H1 (cell line): ENCODE measurements at regions not wholly inside any gene's neighbourhood (a gene's known extent, or its start where the extent isn't known, plus 50 kb on each side); places are given as distances from the start of the nearest gene placed in this dataset.

Source experiments
- CTCF ChIA-PET: fragments of 300-600 bp; sonication (Branson Sonifier 250); formaldehyde crosslinking; loops from one replicate; lab custom pipeline; 2021; ENCODE audit not compliant: partially characterized antibody; lab: Charles Lee
- POLR2A ChIA-PET: fragments of 300-600 bp; sonication (Branson Sonifier 250); formaldehyde crosslinking; loops from one replicate; lab custom pipeline; 2021; ENCODE audit warnings: inconsistent platforms; ENCODE audit not compliant: partially characterized antibody; lab: Charles Lee
- DNase-seq, 2 experiments: peaks; one replicate each; pipeline versions ENCODE4 v3.0.0 to v3.0.0-alpha.2; 2010 to 2022; ENCODE audit warnings: low spot score in 2 of 2, low read depth in 1 of 2, mixed read lengths in 1 of 2
- FAIRE-seq: peaks from 2 replicates; lab custom pipeline; 2011; peaks lifted over from hg19 to GRCh38; lab: Jason Lieb, UNC
- H2AFZ ChIP-seq: 2 replicates; pipeline ENCODE4 v1.8.1; 2012; ENCODE audit warnings: low read length, inconsistent platforms
- H2AK5ac ChIP-seq: 2 replicates; pipeline ENCODE4 v1.6.1; 2013; ENCODE audit warnings: low read depth, low read length
- H2BK120ac ChIP-seq: replicated peaks from 2 replicates; pipeline ENCODE3; 2013; ENCODE audit warnings: low read depth, low read length, inconsistent platforms
- H2BK12ac ChIP-seq: 2 replicates; pipeline ENCODE4 v1.6.1; 2013; ENCODE audit warnings: low read depth, low read length
- H2BK15ac ChIP-seq: 2 replicates; pipeline ENCODE4 v1.6.1; 2013; ENCODE audit warnings: low read length
- H2BK20ac ChIP-seq: 2 replicates; pipeline ENCODE4 v1.6.1; 2013; ENCODE audit warnings: low read length
- H2BK5ac ChIP-seq: 2 replicates; pipeline ENCODE4 v1.6.1; 2013; ENCODE audit warnings: low read depth, low read length
- H3K14ac ChIP-seq: 2 replicates; pipeline ENCODE4 v1.6.1; 2013; ENCODE audit warnings: inconsistent platforms; ENCODE audit not compliant: insufficient read length
- H3K18ac ChIP-seq: 2 replicates; pipeline ENCODE4 v1.6.1; 2013; ENCODE audit warnings: low read length; ENCODE audit errors: extremely low read depth
- H3K23ac ChIP-seq: 2 replicates; pipeline ENCODE4 v1.6.1; 2013; ENCODE audit warnings: inconsistent platforms; ENCODE audit not compliant: insufficient read length
- H3K23me2 ChIP-seq: 2 replicates; pipeline ENCODE4 v1.6.1; 2013; ENCODE audit warnings: low read depth, low read length
- H3K27ac ChIP-seq: 2 replicates; pipeline ENCODE4 v1.6.1; 2011; ENCODE audit warnings: low read depth, low read length, inconsistent platforms
- H3K27me3 ChIP-seq, 4 experiments: replicated peaks in 1 of 4; 1 replicate in 1 of 4; 2 replicates in 3 of 4; pipeline versions ENCODE4 v1.6.1 to v1.8.1; 2011 to 2013; ENCODE audit warnings: low read length in 3 of 4, mild to moderate bottlenecking in 3 of 4, inconsistent platforms in 2 of 4, mixed read lengths in 2 of 4, moderate library complexity in 1 of 4; ENCODE audit not compliant: control insufficient read depth in 3 of 4, insufficient read depth in 3 of 4; ENCODE audit errors: extremely low read depth in 1 of 4
- H3K36me3 ChIP-seq, 4 experiments: 2 replicates each; pipeline versions ENCODE4 v1.6.1 to v1.8.1; 2011 to 2013; ENCODE audit warnings: mild to moderate bottlenecking in 4 of 4, low read length in 3 of 4, moderate library complexity in 2 of 4, control low read depth in 1 of 4, inconsistent platforms in 1 of 4; ENCODE audit not compliant: insufficient read depth in 4 of 4, control insufficient read depth in 2 of 4
- H3K4ac ChIP-seq: replicated peaks from 2 replicates; pipeline ENCODE3; 2013; ENCODE audit warnings: low read length, low read depth, mixed read lengths, inconsistent platforms; ENCODE audit not compliant: insufficient read length
- H3K4me1 ChIP-seq, 4 experiments: replicated peaks in 1 of 4; 1 replicate in 1 of 4; 2 replicates in 3 of 4; pipeline versions ENCODE4 v1.6.1 to v1.8.1; 2011 to 2013; ENCODE audit warnings: low read length in 3 of 4, inconsistent platforms in 2 of 4, mixed read lengths in 1 of 4; ENCODE audit not compliant: insufficient read depth in 4 of 4, control insufficient read depth in 3 of 4
- H3K4me2 ChIP-seq, 2 experiments: 2 replicates each; pipeline versions ENCODE4 v1.6.1 to v1.8.1; 2011 to 2013; ENCODE audit warnings: low read depth in 2 of 2, low read length in 2 of 2, control low read depth in 1 of 2, inconsistent platforms in 1 of 2, mild to moderate bottlenecking in 1 of 2; ENCODE audit not compliant: insufficient read depth in 1 of 2
- H3K4me3 ChIP-seq, 4 experiments: fragments of 200-600, 300-600 bp in 1 of 4; sonication (generic), shearing (Covaris generic), sonication (Bioruptor Twin) in 1 of 4; 2 replicates each; pipeline versions ENCODE4 v1.5.1 to v1.8.1; 2011 to 2016; ENCODE audit warnings: low read length in 4 of 4, low read depth in 3 of 4, control low read depth in 2 of 4, inconsistent platforms in 2 of 4, mild to moderate bottlenecking in 2 of 4, mixed read lengths in 1 of 4, moderate library complexity in 1 of 4; ENCODE audit not compliant: insufficient read depth in 2 of 4; ENCODE audit errors: extremely low read depth in 1 of 4
- H3K56ac ChIP-seq: replicated peaks from 2 replicates; pipeline ENCODE3; 2013; ENCODE audit warnings: low read depth, mild to moderate bottlenecking, mixed read lengths, low read length, inconsistent platforms; ENCODE audit not compliant: insufficient read length
- H3K79me1 ChIP-seq: 2 replicates; pipeline ENCODE4 v1.6.1; 2013; ENCODE audit warnings: low read depth, low read length, control low read depth
- H3K79me2 ChIP-seq, 2 experiments: 2 replicates each; pipeline versions ENCODE4 v1.6.1 to v1.8.1; 2012 to 2013; ENCODE audit warnings: low read length in 2 of 2, mild to moderate bottlenecking in 2 of 2, inconsistent platforms in 1 of 2; ENCODE audit not compliant: insufficient read depth in 2 of 2, control insufficient read depth in 1 of 2
- H3K9ac ChIP-seq, 4 experiments: replicated peaks in 1 of 4; 1 replicate in 1 of 4; 2 replicates in 3 of 4; pipeline versions ENCODE4 v1.6.1 to v1.8.1; 2011 to 2013; ENCODE audit warnings: low read depth in 3 of 4, low read length in 3 of 4, control low read depth in 2 of 4, mild to moderate bottlenecking in 2 of 4, moderate library complexity in 2 of 4, inconsistent platforms in 1 of 4; ENCODE audit errors: extremely low read depth in 1 of 4
- H3K9me3 ChIP-seq, 2 experiments: 2 replicates each; pipeline versions ENCODE4 v1.6.1 to v1.8.1; 2012 to 2013; ENCODE audit warnings: mild to moderate bottlenecking in 2 of 2, moderate library complexity in 2 of 2, control low read depth in 1 of 2, inconsistent platforms in 1 of 2, low read depth in 1 of 2, low read length in 1 of 2, mixed read lengths in 1 of 2; ENCODE audit not compliant: insufficient read depth in 2 of 2
- H4K20me1 ChIP-seq, 2 experiments: replicated peaks in 1 of 2; 2 replicates each; pipeline versions ENCODE3 to v1.8.1; 2011 to 2013; ENCODE audit warnings: inconsistent platforms in 2 of 2, low read length in 2 of 2, mild to moderate bottlenecking in 1 of 2; ENCODE audit not compliant: insufficient read depth in 2 of 2, control insufficient read depth in 1 of 2
- H4K5ac ChIP-seq: 2 replicates; pipeline ENCODE4 v1.6.1; 2013; ENCODE audit warnings: low read length, low read depth, mixed read lengths, inconsistent platforms; ENCODE audit not compliant: insufficient read length
- H4K8ac ChIP-seq: 2 replicates; pipeline ENCODE4 v1.8.0; 2013; ENCODE audit warnings: mild to moderate bottlenecking, moderate library complexity, low read length, inconsistent platforms; ENCODE audit not compliant: insufficient read depth; ENCODE audit errors: extremely low read depth
- H4K91ac ChIP-seq: replicated peaks from 2 replicates; pipeline ENCODE3; 2013; ENCODE audit warnings: low read length, mixed read lengths, inconsistent platforms; ENCODE audit not compliant: insufficient read length
- CHD1 ChIP-seq: IDR thresholded peaks from 2 replicates; pipeline ENCODE4 v1.6.1; 2012; ENCODE audit warnings: low read depth, low read length, improper control_type of control experiment
- GABPA ChIP-seq: IDR thresholded peaks from 2 replicates; pipeline ENCODE4 v1.6.1; 2011; ENCODE audit warnings: mild to moderate bottlenecking, low read length, moderate library complexity, borderline replicate concordance; ENCODE audit not compliant: insufficient read depth
- NANOG ChIP-seq: IDR thresholded peaks from 2 replicates; pipeline ENCODE4 v1.6.1; 2011; ENCODE audit warnings: low read length, low read depth, mild to moderate bottlenecking, inconsistent platforms; ENCODE audit not compliant: insufficient read depth, poor library complexity, severe bottlenecking
- RBBP5 ChIP-seq: IDR thresholded peaks from 2 replicates; pipeline ENCODE4 v1.7.1; 2012; ENCODE audit warnings: low read depth, mild to moderate bottlenecking, inconsistent platforms, low read length, moderate library complexity, borderline replicate concordance
- SIN3A ChIP-seq, 2 experiments: IDR thresholded peaks in 1 of 2; conservative IDR thresholded peaks in 1 of 2; 2 replicates each; pipeline ENCODE4 v1.6.1; 2011 to 2012; ENCODE audit warnings: low read length in 2 of 2, improper control_type of control experiment in 1 of 2, low read depth in 1 of 2, mild to moderate bottlenecking in 1 of 2
- WGBS, 2 experiments: shearing (Covaris generic) in 1 of 2; methylation state at CpG; one replicate each; pipeline versions ENCODE4 v1.1.6 to v1.1.7; 2013 to 2015; ENCODE audit warnings: low lambda C conversion rate in 2 of 2, mixed read lengths in 2 of 2, inconsistent platforms in 1 of 2, low coverage in 1 of 2, missing lambda C conversion rate in 1 of 2; ENCODE audit not compliant: insufficient replicate concordance in 2 of 2, insufficient coverage in 1 of 2, insufficient read length in 1 of 2; ENCODE audit errors: extremely low coverage in 1 of 2, missing lambda C conversion rate in 1 of 2; 5-methylcytosine and 5-hydroxymethylcytosine counted together

- H4K20me1 ChIP-seq = no peaks in the 10 kb centered on the region
- no peak overlapping the region for H4K5ac ChIP-seq
- no peak overlapping the region for H2BK15ac ChIP-seq
- H3K4me3 ChIP-seq = no peak overlapping the region
- no peak overlapping the region for H3K4ac ChIP-seq
- DNase-seq (no peak), FAIRE-seq (no peak)
- POLR2A ChIA-PET = interaction anchor here (1.1 kb wide), 1 partner anchor 18 kb away, joined by 3 read pairs; no protein-coding TSS in a partner anchor
- H3K4me1 ChIP-seq = peaks cover 6 to 13% (median 9%) of the 10 kb centered on the region in 4 experiments
- H3K23me2 ChIP-seq = no peaks in the 10 kb centered on the region
- H3K56ac ChIP-seq = no peak overlapping the region
- no peaks in the 10 kb centered on the region for H3K9me3 ChIP-seq
- no peaks in the 10 kb centered on the region for H3K36me3 ChIP-seq
- no peaks in the 10 kb centered on the region for H3K79me1 ChIP-seq
- TF ChIP-seq CHD1 = no peak
- TF ChIP-seq NANOG = no peak
- no peak for TF ChIP-seq RBBP5
- TF ChIP-seq GABPA = no peak
- TF ChIP-seq SIN3A (conservative IDR thresholded peaks at IDR 0.05 in 1 of 2, IDR thresholded peaks at IDR 0.05 in 1 of 2; ENCODE audit: low read depth in 1 of 2, low read length in 2 of 2) = no peak
- H2BK120ac ChIP-seq = no peak overlapping the region
- no peak overlapping the region for H3K14ac ChIP-seq
- CTCF ChIA-PET = interaction anchor here (0.6 to 2.5 kb wide), 13 partner anchors 28 to 872 kb away, joined by 3 to 9 read pairs (median 3); no protein-coding TSS in a partner anchor
- no peak overlapping the region for H2BK20ac ChIP-seq
- WGBS, 2 experiments = 91% methylated on average over 8 of the region's 8 CpGs; no CpG with 5 or more reads in 1 of the 2 experiments
- 0 out of 2 replicates have a peak overlapping the region, but pooled peaks have one; percentile 16 for H2AFZ ChIP-seq
- H4K91ac ChIP-seq = peak overlapping the region; percentile 36
- H3K23ac ChIP-seq = no peak overlapping the region
- H2BK12ac ChIP-seq = peak overlapping the region; percentile 64
- no peak overlapping the region for H3K27ac ChIP-seq
- no peaks in the 10 kb centered on the region for H3K79me2 ChIP-seq
- 0 out of 7 replicates have a peak overlapping the region, but pooled peaks of 1 of the 4 experiments have one; percentile 14 for H3K9ac ChIP-seq
- no peak overlapping the region for H4K8ac ChIP-seq
- H2BK5ac ChIP-seq = no peak overlapping the region
- peak overlapping the region; percentile 15; the same call in 1 of the 2 replicates for H3K18ac ChIP-seq
- H2AK5ac ChIP-seq = no peak overlapping the region
- peaks cover 0 to 4% (median 0%) of the 10 kb centered on the region in 4 experiments; a peak in 2 of 7 replicates for H3K27me3 ChIP-seq
- H3K4me2 ChIP-seq = no peak overlapping the region
Measured at GRCh38 chr2:129192841-129193253, 786.6 kb upstream of the RAB6C start.
